ENCODE measurements at regions not wholly inside any gene's neighbourhood (a gene's known extent, or its start where the extent isn't known, plus 50 kb on each side); places are given as distances from the start of the nearest gene placed in this dataset.

- H3K9ac ChIP-seq (ENCODE audit: extremely low read depth, insufficient read length, low read length): no peak overlapping the region
- no peak overlapping the region for H3K56ac ChIP-seq (ENCODE audit: insufficient read length, low read depth, low read length)
- H3K4me1 ChIP-seq (ENCODE audit: insufficient read depth, low read length): no peaks in the 10 kb centered on the region
- no peaks in the 10 kb centered on the region for H3K9me3 ChIP-seq (ENCODE audit: control insufficient read depth, low read depth, low read length)
- H3K23me2 ChIP-seq (ENCODE audit: insufficient read length, low read depth, low read length, poor library complexity, severe bottlenecking): no peaks in the 10 kb centered on the region
- TF ChIP-seq CTCF (conservative IDR thresholded peaks at IDR 0.05): no peak
- H3K79me1 ChIP-seq (ENCODE audit: insufficient read depth, low read depth, low read length, poor library complexity, severe bottlenecking): no peaks in the 10 kb centered on the region
- Mint-ChIP-seq H3K9me3 (no peaks in the 10 kb centered on the region), H3K36me3 (ENCODE audit: insufficient read depth in 1 of 3, low read depth in 3 of 3) (no peaks in the 10 kb centered on the region), H3K4me1 (peaks cover 4% of the 10 kb centered on the region in 2 experiments; a peak in 3 of 4 replicates), H3K4me3 (no peak overlapping the region), H3K27me3 (ENCODE audit: low read depth) (no peaks in the 10 kb centered on the region), H3K27ac (no peak overlapping the region)
- H3K79me2 ChIP-seq (ENCODE audit: insufficient read depth, low read length): no peaks in the 10 kb centered on the region
- DNase-seq: no peak
- no peak overlapping the region for H4K5ac ChIP-seq (ENCODE audit: insufficient read length, low read depth, low read length)
- H3K4me2 ChIP-seq (ENCODE audit: insufficient read depth, insufficient read length, low read length): no peak overlapping the region
- no peak overlapping the region for H3K18ac ChIP-seq (ENCODE audit: insufficient read length, low read depth, low read length)
- H2AFZ ChIP-seq (ENCODE audit: low read length): no peak overlapping the region
- no peak overlapping the region for H4K8ac ChIP-seq (replicated peaks; ENCODE audit: insufficient read length, low read depth, low read length)
- H3K23ac ChIP-seq (ENCODE audit: insufficient read length, low read depth, low read length): no peak overlapping the region
- no peaks in the 10 kb centered on the region for H3K27me3 ChIP-seq (ENCODE audit: insufficient read depth, low read length)
- H2BK5ac ChIP-seq (ENCODE audit: insufficient read length, low read length): no peak overlapping the region
- H4K91ac ChIP-seq (ENCODE audit: insufficient read length, low read depth, low read length): no peak overlapping the region
- no peak overlapping the region for H2BK20ac ChIP-seq (ENCODE audit: low read depth, low read length, poor library complexity, severe bottlenecking)
- no peak overlapping the region for H2BK12ac ChIP-seq (ENCODE audit: insufficient read length, low read depth, low read length)
- H3K4ac ChIP-seq (ENCODE audit: low read depth, low read length): no peak overlapping the region
- no peaks in the 10 kb centered on the region for H4K20me1 ChIP-seq (ENCODE audit: control insufficient read depth, insufficient read depth, insufficient read length)
- no peak overlapping the region for H2AK5ac ChIP-seq (ENCODE audit: insufficient read length, low read length)
- no peak overlapping the region for H2BK15ac ChIP-seq (ENCODE audit: low read depth, low read length)
- WGBS (ENCODE audit: extremely low coverage, insufficient read length, low lambda C conversion rate): no CpG with 5 or more reads among the region's 3 CpGs
- no peak overlapping the region for H3T11ph ChIP-seq (ENCODE audit: low read length)
- no peak overlapping the region for H3K27ac ChIP-seq (ENCODE audit: insufficient read length, low read depth, low read length)
- H3K14ac ChIP-seq (ENCODE audit: insufficient read depth, low read length): no peak overlapping the region
- no peak overlapping the region for H2BK120ac ChIP-seq (ENCODE audit: low read depth, low read length, poor library complexity, severe bottlenecking)
Measured at GRCh38 chr13:62194371-62194770, 778.7 kb upstream of the PCDH20 start.
